ENCODE measurements at regions not wholly inside any gene's neighbourhood (a gene's known extent, or its start where the extent isn't known, plus 50 kb on each side); places are given as distances from the start of the nearest gene placed in this dataset.

DNA sequence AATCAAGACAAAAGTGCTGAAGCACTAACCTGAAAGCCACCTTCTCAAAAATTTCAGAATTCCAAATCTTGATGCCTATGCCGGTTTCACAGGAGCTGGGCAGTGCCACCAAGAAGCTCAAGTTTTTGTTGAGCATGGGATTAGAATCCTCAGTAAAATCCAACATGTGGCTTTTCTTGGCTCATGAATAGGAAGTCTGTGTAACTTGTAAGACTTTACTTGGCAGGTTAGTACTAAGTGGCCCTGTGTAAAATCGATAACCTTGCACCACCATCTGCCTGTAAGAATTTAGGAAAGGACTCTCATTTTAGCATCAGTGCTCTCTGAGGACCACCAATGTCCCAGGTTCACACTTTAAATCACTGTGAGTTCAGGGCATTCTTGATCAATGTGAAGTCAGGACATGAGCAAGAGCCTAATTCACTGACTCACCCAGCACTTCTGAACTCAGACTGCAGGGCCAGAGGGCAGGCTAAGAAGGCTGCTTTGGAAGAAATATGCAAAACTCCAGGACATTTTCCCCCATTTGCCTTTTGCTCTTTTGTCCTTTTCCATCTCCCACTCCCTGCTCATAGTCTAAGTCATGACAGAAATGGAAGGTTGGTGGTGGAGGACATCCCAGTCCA lies 113.2 kb downstream of the EDN1 start:
- no peak overlapping the region for H3K9ac ChIP-seq (ENCODE audit: low read length)
- no peaks in the 10 kb centered on the region for H3K4me1 ChIP-seq (ENCODE audit: insufficient read depth, low read length, severe bottlenecking)
- H3K9me2 ChIP-seq (ENCODE audit: low read depth, low read length), result no peaks in the 10 kb centered on the region
- TF ChIP-seq EZH2 (IDR thresholded peaks at IDR 0.05; ENCODE audit: borderline replicate concordance, low read length) (no peak), CTCF (IDR thresholded peaks at IDR 0.05; ENCODE audit: low read length) (no peak)
- H3K27ac ChIP-seq (ENCODE audit: low read depth, low read length, poor library complexity, severe bottlenecking), result no peak overlapping the region
- H3K36me3 ChIP-seq (ENCODE audit: insufficient read depth, low read length), result no peaks in the 10 kb centered on the region
- no peaks in the 10 kb centered on the region for H3F3A ChIP-seq (ENCODE audit: insufficient read depth, low read length)
- H3K79me2 ChIP-seq (ENCODE audit: insufficient read depth, low read length), result no peaks in the 10 kb centered on the region
- no peaks in the 10 kb centered on the region for H3K9me3 ChIP-seq (ENCODE audit: low read length)
- no peaks in the 10 kb centered on the region for H4K20me1 ChIP-seq (ENCODE audit: insufficient read depth, low read length)
- no peak overlapping the region; the same call in 1 of the 2 replicates for H2AFZ ChIP-seq (ENCODE audit: low read length)
- H3K4me3 ChIP-seq (ENCODE audit: low read depth, low read length, poor library complexity, severe bottlenecking), result no peak overlapping the region
- no peak overlapping the region for H3K4me2 ChIP-seq (ENCODE audit: low read length)
- H3K27me3 ChIP-seq (ENCODE audit: insufficient read depth, low read length), result no peaks in the 10 kb centered on the region

GRCh38 chr6:12403947-12404647 lies 113.9 kb downstream of the EDN1 start:
- H3K79me2 ChIP-seq (ENCODE audit: insufficient read depth, low read length), result no peaks in the 10 kb centered on the region
- no peak overlapping the region for H2AFZ ChIP-seq (ENCODE audit: low read length)
- H4K20me1 ChIP-seq (ENCODE audit: insufficient read depth, low read length), result no peaks in the 10 kb centered on the region
- no peaks in the 10 kb centered on the region for H3K9me3 ChIP-seq (ENCODE audit: low read length)
- H3K9me2 ChIP-seq (ENCODE audit: low read depth, low read length), result no peaks in the 10 kb centered on the region
- H3K9ac ChIP-seq (ENCODE audit: low read length), result no peak overlapping the region
- H3K36me3 ChIP-seq (ENCODE audit: insufficient read depth, low read length), result no peaks in the 10 kb centered on the region
- H3F3A ChIP-seq (ENCODE audit: insufficient read depth, low read length), result no peaks in the 10 kb centered on the region
- H3K4me2 ChIP-seq (ENCODE audit: low read length), result no peak overlapping the region
- H3K4me3 ChIP-seq (ENCODE audit: low read depth, low read length, poor library complexity, severe bottlenecking), result no peak overlapping the region
- H3K4me1 ChIP-seq (ENCODE audit: insufficient read depth, low read length, severe bottlenecking), result no peaks in the 10 kb centered on the region
- no peaks in the 10 kb centered on the region for H3K27me3 ChIP-seq (ENCODE audit: insufficient read depth, low read length)
- TF ChIP-seq CTCF (IDR thresholded peaks at IDR 0.05; ENCODE audit: low read length), result no peak
- TF ChIP-seq EZH2 (IDR thresholded peaks at IDR 0.05; ENCODE audit: borderline replicate concordance, low read length), result no peak
- no peak overlapping the region for H3K27ac ChIP-seq (ENCODE audit: low read depth, low read length, poor library complexity, severe bottlenecking)

GRCh38 chr6:12404651-12405050 lies 114.5 kb downstream of the EDN1 start:
- Histone ChIP-seq H3K36me3 (ENCODE audit: insufficient read depth, low read length) (no peaks in the 10 kb centered on the region), H3F3A (ENCODE audit: insufficient read depth, low read length) (no peaks in the 10 kb centered on the region), H3K27me3 (ENCODE audit: insufficient read depth, low read length) (no peaks in the 10 kb centered on the region), H3K9ac (ENCODE audit: low read length) (no peak overlapping the region), H3K4me3 (ENCODE audit: low read depth, low read length, poor library complexity, severe bottlenecking) (no peak overlapping the region), H3K79me2 (ENCODE audit: insufficient read depth, low read length) (no peaks in the 10 kb centered on the region), H4K20me1 (ENCODE audit: insufficient read depth, low read length) (no peaks in the 10 kb centered on the region), H3K9me3 (ENCODE audit: low read length) (no peaks in the 10 kb centered on the region), H3K4me1 (ENCODE audit: insufficient read depth, low read length, severe bottlenecking) (no peaks in the 10 kb centered on the region), H3K9me2 (ENCODE audit: low read depth, low read length) (no peaks in the 10 kb centered on the region), H3K27ac (ENCODE audit: low read depth, low read length, poor library complexity, severe bottlenecking) (no peak overlapping the region), H3K4me2 (ENCODE audit: low read length) (no peak overlapping the region), H2AFZ (ENCODE audit: low read length) (no peak overlapping the region)
- TF ChIP-seq EZH2 (IDR thresholded peaks at IDR 0.05; ENCODE audit: borderline replicate concordance, low read length) (no peak), CTCF (IDR thresholded peaks at IDR 0.05; ENCODE audit: low read length) (no peak)
